ENCODE measurements at regions not wholly inside any gene's neighbourhood (a gene's known extent, or its start where the extent isn't known, plus 50 kb on each side); places are given as distances from the start of the nearest gene placed in this dataset.

DNA sequence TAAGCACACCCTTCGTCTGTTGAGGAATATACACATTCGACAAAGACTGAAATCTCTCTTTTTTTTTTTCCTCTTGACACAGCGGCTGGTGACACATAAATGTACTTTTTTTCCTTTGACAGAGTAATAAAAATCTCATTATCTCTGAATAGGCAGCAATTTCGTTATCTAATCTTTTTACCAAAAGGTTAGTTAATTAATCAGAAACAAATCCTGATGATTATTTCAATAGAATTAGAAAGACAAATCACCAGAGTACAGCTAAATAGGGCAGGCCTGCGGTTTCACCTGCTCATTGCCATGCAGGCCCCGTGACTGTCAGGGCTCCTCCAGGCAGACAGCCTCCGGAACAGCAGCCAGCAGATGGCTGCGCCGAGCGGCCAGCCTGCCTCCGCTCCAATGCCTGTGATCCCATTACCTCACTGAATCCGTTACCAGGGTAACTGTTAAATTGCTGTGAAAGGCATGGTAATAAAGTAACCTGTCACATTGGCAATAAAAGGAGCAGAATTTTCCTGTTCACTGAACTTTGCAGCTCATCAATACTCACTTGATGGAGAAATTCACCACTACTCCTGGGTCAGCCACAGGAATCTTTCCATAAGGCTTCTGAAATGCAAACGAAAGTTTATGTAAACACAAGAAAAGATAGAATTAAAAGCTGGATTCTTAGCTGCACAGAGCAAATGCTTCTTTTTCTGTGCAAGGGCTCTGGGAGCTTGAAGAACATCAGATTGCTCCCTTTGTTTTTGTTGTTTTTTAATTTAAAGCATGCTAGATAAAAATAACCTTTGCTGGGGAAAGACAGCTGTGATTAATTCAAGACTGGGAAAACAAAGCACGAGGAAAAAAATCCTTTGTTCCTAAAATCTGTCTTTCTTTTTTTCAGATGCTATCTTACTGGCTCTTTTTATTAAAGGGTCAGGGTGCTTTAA, 666.4 kb upstream of the ZNF608 start:
- TF ChIP-seq, protein P1, sequence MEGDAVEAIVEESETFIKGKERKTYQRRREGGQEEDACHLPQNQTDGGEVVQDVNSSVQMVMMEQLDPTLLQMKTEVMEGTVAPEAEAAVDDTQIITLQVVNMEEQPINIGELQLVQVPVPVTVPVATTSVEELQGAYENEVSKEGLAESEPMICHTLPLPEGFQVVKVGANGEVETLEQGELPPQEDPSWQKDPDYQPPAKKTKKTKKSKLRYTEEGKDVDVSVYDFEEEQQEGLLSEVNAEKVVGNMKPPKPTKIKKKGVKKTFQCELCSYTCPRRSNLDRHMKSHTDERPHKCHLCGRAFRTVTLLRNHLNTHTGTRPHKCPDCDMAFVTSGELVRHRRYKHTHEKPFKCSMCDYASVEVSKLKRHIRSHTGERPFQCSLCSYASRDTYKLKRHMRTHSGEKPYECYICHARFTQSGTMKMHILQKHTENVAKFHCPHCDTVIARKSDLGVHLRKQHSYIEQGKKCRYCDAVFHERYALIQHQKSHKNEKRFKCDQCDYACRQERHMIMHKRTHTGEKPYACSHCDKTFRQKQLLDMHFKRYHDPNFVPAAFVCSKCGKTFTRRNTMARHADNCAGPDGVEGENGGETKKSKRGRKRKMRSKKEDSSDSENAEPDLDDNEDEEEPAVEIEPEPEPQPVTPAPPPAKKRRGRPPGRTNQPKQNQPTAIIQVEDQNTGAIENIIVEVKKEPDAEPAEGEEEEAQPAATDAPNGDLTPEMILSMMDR (IDR thresholded peaks at IDR 0.05; ENCODE audit: low read depth, low read length), result peak; percentile 63
- DNase-seq (ENCODE audit: extremely low read depth, low read depth), result peak; percentile 52

DNA sequence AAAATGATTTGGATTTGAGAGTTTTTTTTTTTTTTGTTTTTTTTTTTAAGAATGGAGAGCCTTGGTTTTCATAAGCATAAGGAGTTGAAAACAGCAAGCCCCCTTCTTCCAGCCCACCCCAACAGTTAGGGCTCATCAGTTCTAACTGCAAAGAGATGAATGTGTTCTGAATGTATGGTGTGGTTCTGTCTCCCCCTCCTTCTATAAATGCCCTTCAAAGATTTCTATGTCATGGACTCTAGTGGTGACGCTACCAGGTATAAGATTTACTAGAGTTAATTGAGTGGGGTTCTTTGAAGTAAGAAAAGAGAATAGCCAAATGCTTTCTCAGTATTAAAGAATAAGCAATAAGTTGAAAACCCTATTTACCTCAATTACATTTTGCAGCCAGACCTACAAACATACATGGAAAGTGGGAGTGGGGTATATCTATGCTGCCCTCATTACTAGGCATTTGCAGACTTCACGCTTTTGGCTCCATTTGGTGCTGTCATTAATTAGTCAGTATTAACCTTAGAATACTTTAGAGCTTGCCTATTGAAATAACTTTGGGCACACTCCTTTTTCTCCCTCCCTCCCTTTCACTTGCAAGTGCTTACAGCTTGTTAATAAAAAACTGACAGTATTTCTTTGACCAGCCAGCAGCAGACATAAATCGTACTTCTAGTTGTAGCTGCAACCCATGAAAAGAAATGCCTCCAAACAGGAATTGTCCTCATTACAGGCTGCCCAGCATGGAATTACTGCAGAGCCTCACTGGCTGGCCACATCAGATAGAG, 667.2 kb upstream of the ZNF608 start:
- DNase-seq (ENCODE audit: extremely low read depth, low read depth), result no peak

DNA sequence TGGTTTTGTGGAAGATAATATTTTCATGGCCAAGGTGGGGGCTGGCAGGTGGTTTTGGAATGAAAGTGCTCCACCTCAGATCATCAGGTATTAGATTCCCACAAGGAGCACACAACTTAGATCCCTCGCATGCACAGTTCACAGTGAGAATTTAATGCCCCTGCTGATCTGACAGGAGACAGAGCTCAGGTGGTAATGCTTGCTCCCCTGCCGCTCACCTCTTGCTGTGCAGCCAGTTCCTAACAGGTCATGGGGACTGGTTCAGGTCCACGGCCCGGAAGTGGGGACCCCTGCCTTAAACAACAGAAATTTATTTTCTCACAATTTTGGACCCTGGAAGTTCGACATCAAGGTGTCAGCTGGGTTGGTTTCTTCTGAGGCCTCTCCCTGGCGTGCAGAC, 668.7 kb upstream of the ZNF608 start:
- no peak for DNase-seq (ENCODE audit: extremely low read depth, low read depth)

More for the DNA sequence above, 667.2 kb upstream of the ZNF608 start:
- TF ChIP-seq, protein P1 (IDR thresholded peaks at IDR 0.05; ENCODE audit: low read depth, low read length), result no peak

DNA sequence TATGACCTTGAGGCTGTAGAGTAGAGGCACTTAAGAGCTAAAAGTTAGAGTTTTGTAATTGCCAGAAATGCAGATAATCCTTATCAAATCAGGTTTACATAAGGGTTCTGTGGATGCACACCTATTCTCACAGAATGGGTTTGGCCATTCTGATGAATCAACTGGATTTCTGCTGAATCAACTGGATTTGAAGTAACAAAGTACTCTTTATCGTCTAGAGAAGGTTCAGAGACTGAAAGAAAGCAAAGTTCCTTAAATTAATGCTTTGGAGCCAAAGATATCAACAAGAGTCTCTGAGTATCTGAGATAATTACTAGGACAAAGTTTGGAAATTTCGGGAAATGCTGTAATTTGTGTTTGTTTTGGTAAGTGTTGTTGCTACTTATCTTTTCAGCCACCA, 669.6 kb upstream of the ZNF608 start:
- TF ChIP-seq, protein P1 (IDR thresholded peaks at IDR 0.05; ENCODE audit: low read depth, low read length), result no peak
- DNase-seq (ENCODE audit: extremely low read depth, low read depth), result no peak

More for the DNA sequence above, 668.7 kb upstream of the ZNF608 start:
- TF ChIP-seq, protein P1 (IDR thresholded peaks at IDR 0.05; ENCODE audit: low read depth, low read length), result no peak

DNA sequence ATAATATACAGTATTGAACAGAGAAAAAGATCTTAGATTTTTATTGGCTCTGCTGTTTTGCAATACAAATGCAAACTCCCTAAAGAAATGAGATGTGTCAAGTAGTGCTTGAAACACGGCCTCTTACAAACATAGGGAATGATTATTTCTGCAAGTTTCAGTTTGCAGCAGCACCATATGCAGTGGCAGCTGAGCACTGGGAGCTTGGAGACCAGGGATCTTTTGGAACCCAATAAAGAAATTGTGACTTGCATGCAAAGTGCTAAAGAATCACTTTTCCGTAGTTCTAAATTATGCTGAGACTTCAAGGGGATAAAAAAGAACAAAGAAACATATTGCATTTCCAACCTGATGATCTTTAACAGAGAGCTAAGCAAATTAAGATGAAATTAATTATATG, 674.6 kb upstream of the ZNF608 start:
- TF ChIP-seq, protein P1 (IDR thresholded peaks at IDR 0.05; ENCODE audit: low read depth, low read length), result no peak

DNA sequence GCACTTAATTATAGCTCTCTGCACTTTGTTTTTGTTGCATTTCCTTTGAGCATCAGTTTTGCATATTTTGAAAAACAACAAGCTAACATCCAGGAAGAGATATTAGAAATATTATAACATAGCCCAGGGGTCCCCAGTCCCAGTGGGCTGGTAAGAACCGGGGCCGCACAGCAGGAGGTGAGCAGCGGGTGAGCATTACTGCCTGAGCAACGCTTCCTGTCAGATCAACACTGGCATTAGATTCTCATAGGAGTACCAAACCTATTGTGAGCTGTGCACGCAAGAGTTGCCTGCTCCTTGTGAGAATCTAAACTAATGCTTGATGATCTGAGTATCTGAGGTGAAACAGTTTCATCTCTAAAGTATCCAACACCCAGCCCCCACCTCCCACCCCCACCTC, 675.9 kb upstream of the ZNF608 start:
- no peak for DNase-seq (ENCODE audit: extremely low read depth, low read depth)
- TF ChIP-seq, protein P1 (IDR thresholded peaks at IDR 0.05; ENCODE audit: low read depth, low read length), result no peak

More for the DNA sequence above, 674.6 kb upstream of the ZNF608 start:
- DNase-seq (ENCODE audit: extremely low read depth, low read depth), result no peak

All from AG09319 (cell line).